Uterus (tissue), 2 donors: ENCODE measurements at regions not wholly inside any gene's neighbourhood (a gene's known extent, or its start where the extent isn't known, plus 50 kb on each side); places are given as distances from the start of the nearest gene placed in this dataset.

ENCODE experiments used
- POLR2A ChIP-seq, 2 donors: fragments of 450-650 bp; IDR thresholded peaks; one replicate each; pipeline ENCODE4 v1.6.1; 2016; ENCODE audit warnings: antibody characterized with exemption in 2 of 2, mild to moderate bottlenecking in 1 of 2, moderate library complexity in 1 of 2
- TF ChIP-seq, protein P1 (sequence below), 4 experiments: fragments of 200-600 bp in 2 of 4; fragments of 450-650 bp in 2 of 4; sonication (generic) in 2 of 4; IDR thresholded peaks; one replicate each; pipeline ENCODE4 v1.5.1; 2016 to 2019; ENCODE audit warnings: antibody characterized with exemption in 4 of 4, mild to moderate bottlenecking in 2 of 4, moderate library complexity in 1 of 4

DNA sequence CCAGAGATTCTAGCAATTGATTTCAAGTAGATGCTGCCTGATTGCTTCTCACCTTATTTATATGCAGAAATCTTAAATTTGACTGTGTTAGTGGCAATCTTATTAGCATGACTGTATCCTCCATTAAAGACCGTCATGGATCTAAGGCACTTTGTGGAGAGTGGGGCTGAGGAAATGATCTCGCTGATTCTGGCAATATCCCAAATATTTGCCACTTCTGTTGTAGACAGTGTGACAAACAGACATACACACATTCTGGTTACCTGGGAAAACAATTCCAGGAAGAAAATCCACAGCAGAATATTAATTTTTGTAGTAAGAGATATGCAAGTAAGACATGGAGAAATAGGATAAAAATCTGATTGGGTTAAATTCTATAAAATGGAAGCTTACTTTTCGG, 269.0 kb upstream of the G2E3 start:
- TF ChIP-seq POLR2A (IDR thresholded peaks at IDR 0.05): no peak
- TF ChIP-seq, protein P1, sequence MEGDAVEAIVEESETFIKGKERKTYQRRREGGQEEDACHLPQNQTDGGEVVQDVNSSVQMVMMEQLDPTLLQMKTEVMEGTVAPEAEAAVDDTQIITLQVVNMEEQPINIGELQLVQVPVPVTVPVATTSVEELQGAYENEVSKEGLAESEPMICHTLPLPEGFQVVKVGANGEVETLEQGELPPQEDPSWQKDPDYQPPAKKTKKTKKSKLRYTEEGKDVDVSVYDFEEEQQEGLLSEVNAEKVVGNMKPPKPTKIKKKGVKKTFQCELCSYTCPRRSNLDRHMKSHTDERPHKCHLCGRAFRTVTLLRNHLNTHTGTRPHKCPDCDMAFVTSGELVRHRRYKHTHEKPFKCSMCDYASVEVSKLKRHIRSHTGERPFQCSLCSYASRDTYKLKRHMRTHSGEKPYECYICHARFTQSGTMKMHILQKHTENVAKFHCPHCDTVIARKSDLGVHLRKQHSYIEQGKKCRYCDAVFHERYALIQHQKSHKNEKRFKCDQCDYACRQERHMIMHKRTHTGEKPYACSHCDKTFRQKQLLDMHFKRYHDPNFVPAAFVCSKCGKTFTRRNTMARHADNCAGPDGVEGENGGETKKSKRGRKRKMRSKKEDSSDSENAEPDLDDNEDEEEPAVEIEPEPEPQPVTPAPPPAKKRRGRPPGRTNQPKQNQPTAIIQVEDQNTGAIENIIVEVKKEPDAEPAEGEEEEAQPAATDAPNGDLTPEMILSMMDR (IDR thresholded peaks at IDR 0.05): no peak
